ENCODE measurements at regions not wholly inside any gene's neighbourhood (a gene's known extent, or its start where the extent isn't known, plus 50 kb on each side); places are given as distances from the start of the nearest gene placed in this dataset.

GRCh38 chr4:56286763-56287162 is 100.5 kb downstream of the AASDH start:
- H3K4me1 ChIP-seq (ENCODE audit: control insufficient read depth in 1 of 2, insufficient read depth in 2 of 2, low read length in 2 of 2), result peaks cover 0 to 2% of the 10 kb centered on the region in 2 donors
- H3K4me3 ChIP-seq (ENCODE audit: low read length in 2 of 2), result no peak overlapping the region
- DNase-seq, result no peak
- WGBS, 2 donors, result 74 to 76% methylated on average over 5 of the region's 5 CpGs
- no peaks in the 10 kb centered on the region for H3K9me3 ChIP-seq (ENCODE audit: control insufficient read depth, low read length)
- intact Hi-C loops (cut with DNase I), result no loop called here
- H3K36me3 ChIP-seq (ENCODE audit: control insufficient read depth in 1 of 2, insufficient read depth in 2 of 2, low read length in 1 of 2), result no peaks in the 10 kb centered on the region
- ATAC-seq (ENCODE audit: low FRiP score), result no peak
- no peak overlapping the region for H3K27ac ChIP-seq (ENCODE audit: low read depth in 1 of 2, low read length in 2 of 2)
- no peaks in the 10 kb centered on the region for H3K27me3 ChIP-seq (ENCODE audit: control insufficient read depth in 1 of 2, insufficient read depth in 2 of 2, low read length in 1 of 2)

DNA sequence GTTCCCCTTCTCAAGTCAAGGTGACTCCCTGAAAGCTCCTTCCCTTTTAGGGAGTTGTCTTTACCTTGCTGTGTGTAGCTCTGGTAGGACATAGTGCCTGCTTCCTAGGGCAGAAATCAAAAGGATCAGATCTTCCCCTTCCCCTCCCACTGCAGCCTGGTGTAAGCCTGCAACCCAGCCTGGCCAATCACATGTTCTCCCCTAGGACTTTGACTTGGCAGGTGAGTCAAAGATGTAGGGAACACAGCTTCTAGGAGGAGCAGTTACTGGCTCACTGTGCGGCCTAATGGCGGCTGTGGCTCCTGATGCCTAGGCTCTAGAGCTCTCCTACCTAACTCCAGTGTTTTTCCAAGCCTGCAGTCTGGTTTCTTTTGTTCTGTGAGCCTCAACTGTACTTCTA is 103.9 kb downstream of the AASDH start:
- ATAC-seq (ENCODE audit: low FRiP score) (no peak), DNase-seq (no peak)
- Histone ChIP-seq H3K4me1 (ENCODE audit: control insufficient read depth in 1 of 2, insufficient read depth in 2 of 2, low read length in 2 of 2) (no peaks in the 10 kb centered on the region), H3K27me3 (ENCODE audit: control insufficient read depth in 1 of 2, insufficient read depth in 2 of 2, low read length in 1 of 2) (no peaks in the 10 kb centered on the region), H3K9me3 (ENCODE audit: control insufficient read depth, low read length) (no peaks in the 10 kb centered on the region), H3K36me3 (ENCODE audit: control insufficient read depth in 1 of 2, insufficient read depth in 2 of 2, low read length in 1 of 2) (no peaks in the 10 kb centered on the region), H3K4me3 (ENCODE audit: low read length in 2 of 2) (no peak overlapping the region), H3K27ac (ENCODE audit: low read depth in 1 of 2, low read length in 2 of 2) (no peak overlapping the region)
- WGBS, 2 donors, result 94 to 96% methylated on average over 2 of the region's 2 CpGs
- intact Hi-C loops (cut with DNase I), result no loop called here

- DNase-seq, result no peak
- Histone ChIP-seq H3K9me3 (ENCODE audit: control insufficient read depth, low read length) (no peaks in the 10 kb centered on the region), H3K4me3 (ENCODE audit: low read length in 2 of 2) (no peak overlapping the region), H3K27me3 (ENCODE audit: control insufficient read depth in 1 of 2, insufficient read depth in 2 of 2, low read length in 1 of 2) (no peaks in the 10 kb centered on the region), H3K36me3 (ENCODE audit: control insufficient read depth in 1 of 2, insufficient read depth in 2 of 2, low read length in 1 of 2) (no peaks in the 10 kb centered on the region), H3K27ac (ENCODE audit: low read depth in 1 of 2, low read length in 2 of 2) (no peak overlapping the region), H3K4me1 (ENCODE audit: control insufficient read depth in 1 of 2, insufficient read depth in 2 of 2, low read length in 2 of 2) (no peaks in the 10 kb centered on the region)
- intact Hi-C loops (cut with DNase I), result no loop called here
- no peak for ATAC-seq (ENCODE audit: low FRiP score)
- WGBS, 2 donors, result 85 to 88% methylated on average over 2 of the region's 2 CpGs
Measured at GRCh38 chr4:56282004-56282403, 105.3 kb downstream of the AASDH start.

DNA sequence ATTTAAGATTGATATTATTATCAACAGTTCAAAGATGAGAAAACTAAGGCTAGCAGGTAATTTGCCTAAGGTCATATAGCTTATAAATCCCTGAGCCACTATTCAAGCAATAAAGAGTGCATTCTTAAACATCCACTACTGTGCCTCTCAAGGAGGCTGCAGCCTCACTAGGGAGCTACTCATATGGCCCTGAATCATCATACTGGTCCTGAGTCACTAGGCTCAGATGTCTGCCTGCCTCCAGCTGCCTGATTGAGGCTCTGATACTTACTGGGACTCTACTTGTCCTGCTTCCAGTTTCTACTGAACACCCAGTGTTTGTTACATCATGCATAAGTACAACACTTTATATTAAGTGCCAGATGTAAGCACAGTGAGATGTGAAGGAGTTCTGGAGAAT is 110.7 kb downstream of the AASDH start:
- Histone ChIP-seq H3K4me1 (ENCODE audit: control insufficient read depth in 1 of 2, insufficient read depth in 2 of 2, low read length in 2 of 2) (no peaks in the 10 kb centered on the region), H3K36me3 (ENCODE audit: control insufficient read depth in 1 of 2, insufficient read depth in 2 of 2, low read length in 1 of 2) (no peaks in the 10 kb centered on the region), H3K27me3 (ENCODE audit: control insufficient read depth in 1 of 2, insufficient read depth in 2 of 2, low read length in 1 of 2) (no peaks in the 10 kb centered on the region), H3K4me3 (ENCODE audit: low read length in 2 of 2) (no peak overlapping the region), H3K27ac (ENCODE audit: low read depth in 1 of 2, low read length in 2 of 2) (no peak overlapping the region), H3K9me3 (ENCODE audit: control insufficient read depth, low read length) (peaks cover 3% of the 10 kb centered on the region)
- ATAC-seq (ENCODE audit: low FRiP score), result no peak
- no peak for DNase-seq
- intact Hi-C loops (cut with DNase I), result no loop called here

- Histone ChIP-seq H3K9me3 (ENCODE audit: control insufficient read depth, low read length) (peaks cover 3% of the 10 kb centered on the region), H3K36me3 (ENCODE audit: control insufficient read depth in 1 of 2, insufficient read depth in 2 of 2, low read length in 1 of 2) (no peaks in the 10 kb centered on the region), H3K27me3 (ENCODE audit: control insufficient read depth in 1 of 2, insufficient read depth in 2 of 2, low read length in 1 of 2) (no peaks in the 10 kb centered on the region), H3K27ac (ENCODE audit: low read depth in 1 of 2, low read length in 2 of 2) (no peak overlapping the region), H3K4me1 (ENCODE audit: control insufficient read depth in 1 of 2, insufficient read depth in 2 of 2, low read length in 2 of 2) (no peaks in the 10 kb centered on the region), H3K4me3 (ENCODE audit: low read length in 2 of 2) (no peak overlapping the region)
- DNase-seq (no peak), ATAC-seq (ENCODE audit: low FRiP score) (no peak)
- whole genome bisulfite sequencing, 2 donors, result 81 to 86% methylated on average over 2 of the region's 2 CpGs
- intact Hi-C loops (cut with DNase I), result no loop called here
Measured at GRCh38 chr4:56273391-56273790, 113.9 kb downstream of the AASDH start.

- no peak for DNase-seq
- Histone ChIP-seq H3K27me3 (ENCODE audit: control insufficient read depth in 1 of 2, insufficient read depth in 2 of 2, low read length in 1 of 2) (no peaks in the 10 kb centered on the region), H3K27ac (ENCODE audit: low read depth in 1 of 2, low read length in 2 of 2) (no peak overlapping the region), H3K36me3 (ENCODE audit: control insufficient read depth in 1 of 2, insufficient read depth in 2 of 2, low read length in 1 of 2) (no peaks in the 10 kb centered on the region), H3K4me3 (ENCODE audit: low read length in 2 of 2) (no peak overlapping the region), H3K9me3 (ENCODE audit: control insufficient read depth, low read length) (peaks cover 3% of the 10 kb centered on the region), H3K4me1 (ENCODE audit: control insufficient read depth in 1 of 2, insufficient read depth in 2 of 2, low read length in 2 of 2) (no peaks in the 10 kb centered on the region)
- intact Hi-C loops (cut with DNase I), result no loop called here
- WGBS, 2 donors, result 66 to 77% methylated on average over 2 of the region's 2 CpGs
- ATAC-seq (ENCODE audit: low FRiP score), result no peak
Measured at GRCh38 chr4:56272927-56273326, 114.4 kb downstream of the AASDH start.

GRCh38 chr4:56272003-56272402 is 115.3 kb downstream of the AASDH start:
- ATAC-seq (ENCODE audit: low FRiP score) (no peak), DNase-seq (no peak)
- intact Hi-C loops (cut with DNase I), result no loop called here
- 88 to 93% methylated on average over 11 of the region's 11 CpGs for WGBS, 2 donors
- no peaks in the 10 kb centered on the region for H3K36me3 ChIP-seq (ENCODE audit: control insufficient read depth in 1 of 2, insufficient read depth in 2 of 2, low read length in 1 of 2)
- H3K27me3 ChIP-seq (ENCODE audit: control insufficient read depth in 1 of 2, insufficient read depth in 2 of 2, low read length in 1 of 2), result no peaks in the 10 kb centered on the region
- H3K4me1 ChIP-seq (ENCODE audit: control insufficient read depth in 1 of 2, insufficient read depth in 2 of 2, low read length in 2 of 2), result no peaks in the 10 kb centered on the region
- H3K27ac ChIP-seq (ENCODE audit: low read depth in 1 of 2, low read length in 2 of 2), result no peak overlapping the region
- H3K4me3 ChIP-seq (ENCODE audit: low read length in 2 of 2), result no peak overlapping the region
- peaks cover 3% of the 10 kb centered on the region for H3K9me3 ChIP-seq (ENCODE audit: control insufficient read depth, low read length)

- DNase-seq (no peak), ATAC-seq (ENCODE audit: low FRiP score) (no peak)
- Histone ChIP-seq H3K9me3 (ENCODE audit: control insufficient read depth, low read length) (no peaks in the 10 kb centered on the region), H3K36me3 (ENCODE audit: control insufficient read depth in 1 of 2, insufficient read depth in 2 of 2, low read length in 1 of 2) (no peaks in the 10 kb centered on the region), H3K27ac (ENCODE audit: low read depth in 1 of 2, low read length in 2 of 2) (no peak overlapping the region), H3K4me3 (ENCODE audit: low read length in 2 of 2) (no peak overlapping the region), H3K4me1 (ENCODE audit: control insufficient read depth in 1 of 2, insufficient read depth in 2 of 2, low read length in 2 of 2) (no peaks in the 10 kb centered on the region), H3K27me3 (ENCODE audit: control insufficient read depth in 1 of 2, insufficient read depth in 2 of 2, low read length in 1 of 2) (no peaks in the 10 kb centered on the region)
- intact Hi-C loops (cut with DNase I), result no loop called here
- WGBS, 2 donors, result 81 to 83% methylated on average over 2 of the region's 2 CpGs
Measured at GRCh38 chr4:56271131-56271530, 116.2 kb downstream of the AASDH start.

- Histone ChIP-seq H3K4me3 (ENCODE audit: low read length in 2 of 2) (no peak overlapping the region), H3K4me1 (ENCODE audit: control insufficient read depth in 1 of 2, insufficient read depth in 2 of 2, low read length in 2 of 2) (no peaks in the 10 kb centered on the region), H3K9me3 (ENCODE audit: control insufficient read depth, low read length) (no peaks in the 10 kb centered on the region), H3K36me3 (ENCODE audit: control insufficient read depth in 1 of 2, insufficient read depth in 2 of 2, low read length in 1 of 2) (no peaks in the 10 kb centered on the region), H3K27ac (ENCODE audit: low read depth in 1 of 2, low read length in 2 of 2) (no peak overlapping the region), H3K27me3 (ENCODE audit: control insufficient read depth in 1 of 2, insufficient read depth in 2 of 2, low read length in 1 of 2) (no peaks in the 10 kb centered on the region)
- 90 to 94% methylated on average over 4 of the region's 4 CpGs for WGBS, 2 donors
- ATAC-seq (ENCODE audit: low FRiP score) (no peak), DNase-seq (no peak)
- intact Hi-C loops (cut with DNase I), result no loop called here
Measured at GRCh38 chr4:56267558-56267957, 119.7 kb downstream of the AASDH start.
